Brain microvascular endothelial cell (primary cell): ENCODE measurements at regions not wholly inside any gene's neighbourhood (a gene's known extent, or its start where the extent isn't known, plus 50 kb on each side); places are given as distances from the start of the nearest gene placed in this dataset.

Experiments
- DNase-seq: peaks from one replicate; pipeline ENCODE4 v3.0.0-alpha.2; 2020
- H3K27ac ChIP-seq: fragments of 250-450 bp; sonication (Bioruptor Pico); 2 replicates; pipeline ENCODE4 v1.5.1; 2020; ENCODE audit warnings: mild to moderate bottlenecking, moderate library complexity
- H3K27me3 ChIP-seq: fragments of 250-450 bp; sonication (Bioruptor Pico); replicated peaks from 2 replicates; pipeline ENCODE4 v1.5.1; 2020; ENCODE audit warnings: mild to moderate bottlenecking
- H3K36me3 ChIP-seq: fragments of 250-450 bp; sonication (Bioruptor Pico); replicated peaks from 2 replicates; pipeline ENCODE4 v1.5.1; 2020; ENCODE audit warnings: mild to moderate bottlenecking
- H3K4me3 ChIP-seq: 2 replicates; pipeline ENCODE4 v1.5.1; 2011; ENCODE audit warnings: low read depth, mild to moderate bottlenecking, control low read depth, low read length, moderate library complexity
- in situ Hi-C: cut with HindIII; loops from 2 replicates; pipeline ENCODE4 v1.10.0; 2017; ENCODE audit warnings: low sequenced_read_pairs, low pct_ligation_motif_present
- TF ChIP-seq, protein P1 (sequence below): IDR thresholded peaks from 2 replicates; pipeline ENCODE4 v1.5.1; 2011; ENCODE audit warnings: low read depth, mild to moderate bottlenecking, moderate library complexity, low read length, control low read depth, inconsistent platforms; ENCODE audit errors: missing control alignments

DNA sequence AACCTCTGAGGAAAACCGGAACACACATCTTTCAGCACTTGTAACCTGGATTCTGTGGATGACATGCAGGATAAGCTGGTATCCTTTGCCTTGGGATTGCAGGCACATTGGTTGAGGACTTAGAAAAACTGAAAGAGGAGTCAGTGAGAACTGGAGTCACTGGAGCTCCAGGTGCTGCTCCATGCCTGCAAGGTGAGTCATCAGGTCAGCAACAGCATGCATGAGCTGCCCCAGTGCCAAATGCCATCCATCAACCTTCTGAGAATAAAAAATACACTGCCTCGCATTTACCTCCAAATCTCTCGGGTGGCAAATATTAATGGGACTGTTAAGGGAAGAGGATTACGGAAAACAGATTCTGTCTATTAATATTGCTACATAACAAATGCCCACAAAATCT lies 729.1 kb downstream of the NTRK3 start:
- Histone ChIP-seq H3K36me3 (no peaks in the 10 kb centered on the region), H3K4me3 (no peak overlapping the region), H3K27ac (no peak overlapping the region), H3K27me3 (no peaks in the 10 kb centered on the region)
- in situ Hi-C loops: no loop called here
- no peak for DNase-seq
- TF ChIP-seq, protein P1, sequence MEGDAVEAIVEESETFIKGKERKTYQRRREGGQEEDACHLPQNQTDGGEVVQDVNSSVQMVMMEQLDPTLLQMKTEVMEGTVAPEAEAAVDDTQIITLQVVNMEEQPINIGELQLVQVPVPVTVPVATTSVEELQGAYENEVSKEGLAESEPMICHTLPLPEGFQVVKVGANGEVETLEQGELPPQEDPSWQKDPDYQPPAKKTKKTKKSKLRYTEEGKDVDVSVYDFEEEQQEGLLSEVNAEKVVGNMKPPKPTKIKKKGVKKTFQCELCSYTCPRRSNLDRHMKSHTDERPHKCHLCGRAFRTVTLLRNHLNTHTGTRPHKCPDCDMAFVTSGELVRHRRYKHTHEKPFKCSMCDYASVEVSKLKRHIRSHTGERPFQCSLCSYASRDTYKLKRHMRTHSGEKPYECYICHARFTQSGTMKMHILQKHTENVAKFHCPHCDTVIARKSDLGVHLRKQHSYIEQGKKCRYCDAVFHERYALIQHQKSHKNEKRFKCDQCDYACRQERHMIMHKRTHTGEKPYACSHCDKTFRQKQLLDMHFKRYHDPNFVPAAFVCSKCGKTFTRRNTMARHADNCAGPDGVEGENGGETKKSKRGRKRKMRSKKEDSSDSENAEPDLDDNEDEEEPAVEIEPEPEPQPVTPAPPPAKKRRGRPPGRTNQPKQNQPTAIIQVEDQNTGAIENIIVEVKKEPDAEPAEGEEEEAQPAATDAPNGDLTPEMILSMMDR: no peak

DNA sequence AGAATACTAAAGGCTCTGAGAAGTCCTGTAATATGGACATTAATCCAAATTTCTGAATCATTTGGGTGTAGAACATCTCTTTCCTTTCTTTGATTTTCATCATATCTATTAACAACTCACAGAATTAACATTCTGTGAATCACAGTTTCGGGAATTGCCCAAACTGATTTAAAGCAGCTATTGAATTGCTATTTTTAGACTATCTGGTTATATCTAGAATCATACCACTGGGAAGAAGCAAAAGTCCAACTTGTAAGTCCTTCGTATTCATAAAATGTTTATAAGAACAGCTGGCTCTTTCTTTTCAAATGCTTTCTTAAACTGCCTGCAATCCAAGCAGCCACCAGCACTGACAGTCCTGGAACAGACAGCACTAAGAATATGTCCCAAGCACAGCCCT lies 733.0 kb downstream of the NTRK3 start:
- Histone ChIP-seq H3K27me3 (no peaks in the 10 kb centered on the region), H3K27ac (no peak overlapping the region), H3K4me3 (no peak overlapping the region), H3K36me3 (no peaks in the 10 kb centered on the region)
- TF ChIP-seq, protein P1: no peak
- no peak for DNase-seq
- in situ Hi-C loops: no loop called here

DNA sequence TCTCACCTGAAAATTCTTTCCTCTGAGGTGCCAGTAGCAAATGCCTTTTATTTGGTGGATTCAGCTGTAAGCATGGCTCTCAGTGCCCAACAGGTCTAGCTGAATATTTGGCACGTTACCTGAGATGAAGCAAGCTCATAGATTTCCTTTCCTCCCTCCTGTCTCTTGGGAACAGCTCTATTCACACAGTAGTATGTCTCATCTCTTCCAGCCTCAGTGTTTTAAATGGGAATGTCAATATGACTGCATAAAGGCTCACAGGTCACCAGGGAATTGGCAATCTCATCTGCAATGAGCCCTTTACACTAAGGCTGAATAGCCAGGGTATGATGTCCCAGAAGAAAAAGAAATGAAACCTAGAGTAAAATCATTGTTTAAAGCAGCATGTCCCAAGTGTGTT lies 733.5 kb downstream of the NTRK3 start:
- Histone ChIP-seq H3K36me3 (no peaks in the 10 kb centered on the region), H3K27me3 (no peaks in the 10 kb centered on the region), H3K27ac (no peak overlapping the region), H3K4me3 (no peak overlapping the region)
- DNase-seq: no peak
- in situ Hi-C loops: no loop called here
- TF ChIP-seq, protein P1: no peak

DNA sequence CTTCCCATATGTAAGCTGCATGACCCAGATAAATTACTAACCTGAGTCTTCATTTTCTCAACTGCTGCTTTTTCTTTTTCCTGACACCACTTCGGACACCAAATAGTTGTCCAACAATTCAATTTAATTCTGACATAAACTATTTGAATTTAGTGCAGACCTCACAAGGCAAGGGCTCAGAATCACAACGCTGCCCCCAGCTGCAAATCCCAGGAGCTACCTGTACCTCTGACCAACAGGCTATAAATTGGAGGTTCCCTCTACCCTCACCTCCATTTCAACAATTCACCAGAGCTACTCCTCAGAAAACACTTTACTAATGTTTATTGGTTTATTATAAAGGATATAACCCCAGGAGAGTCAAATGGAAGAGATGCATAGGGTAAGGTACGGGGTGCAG lies 737.6 kb downstream of the NTRK3 start:
- H3K27me3 ChIP-seq: no peaks in the 10 kb centered on the region
- TF ChIP-seq, protein P1: no peak
- DNase-seq: no peak
- H3K4me3 ChIP-seq: no peak overlapping the region
- in situ Hi-C loops: no loop called here
- no peak overlapping the region for H3K27ac ChIP-seq
- H3K36me3 ChIP-seq: no peaks in the 10 kb centered on the region

DNA sequence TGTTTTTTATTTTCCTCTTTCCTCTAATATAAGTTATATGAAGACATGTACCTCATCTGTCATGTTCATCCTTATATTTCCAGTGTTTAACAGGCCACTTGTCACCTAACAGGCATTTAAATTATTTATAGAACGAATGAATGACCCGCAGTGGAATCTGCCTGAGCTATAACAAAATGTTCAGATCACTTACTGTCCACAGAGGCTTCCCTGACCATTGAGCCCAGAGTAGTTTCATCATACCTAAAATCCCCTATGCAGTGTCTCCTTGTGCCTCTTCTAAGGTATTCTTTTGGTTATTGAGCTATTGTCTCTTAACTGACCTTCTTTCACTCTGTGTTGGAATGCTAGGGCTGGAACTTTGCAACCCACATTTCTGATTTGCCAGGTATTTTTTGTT lies 748.5 kb downstream of the NTRK3 start:
- TF ChIP-seq, protein P1: no peak
- in situ Hi-C loops: no loop called here
- H3K36me3 ChIP-seq: no peaks in the 10 kb centered on the region
- no peak overlapping the region for H3K27ac ChIP-seq
- no peak for DNase-seq
- no peaks in the 10 kb centered on the region for H3K27me3 ChIP-seq
- no peak overlapping the region for H3K4me3 ChIP-seq

DNA sequence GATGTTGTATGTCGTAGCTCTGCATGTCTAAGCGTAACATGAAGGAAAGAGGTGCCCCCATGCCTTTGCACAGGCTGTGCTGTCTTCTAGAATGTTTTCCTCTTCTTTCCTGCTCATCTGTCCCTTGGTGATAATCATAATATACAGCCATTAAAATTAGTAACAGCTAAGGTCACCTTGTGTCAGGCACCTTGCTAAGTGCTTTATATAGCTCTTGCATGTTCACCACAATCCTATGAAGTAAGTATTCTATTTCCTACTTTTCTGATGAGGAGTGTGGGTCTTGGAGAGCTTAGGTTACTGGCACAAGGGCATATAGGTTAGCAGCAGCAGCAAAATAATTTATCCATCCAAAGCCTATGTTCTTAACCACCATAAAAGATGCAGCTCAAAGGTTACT lies 754.4 kb downstream of the NTRK3 start:
- in situ Hi-C loops: no loop called here
- TF ChIP-seq, protein P1: no peak
- Histone ChIP-seq H3K36me3 (no peaks in the 10 kb centered on the region), H3K27ac (no peak overlapping the region), H3K4me3 (no peak overlapping the region), H3K27me3 (no peaks in the 10 kb centered on the region)
- no peak for DNase-seq
